ENCODE measurements at regions not wholly inside any gene's neighbourhood (a gene's known extent, or its start where the extent isn't known, plus 50 kb on each side); places are given as distances from the start of the nearest gene placed in this dataset.

DNA sequence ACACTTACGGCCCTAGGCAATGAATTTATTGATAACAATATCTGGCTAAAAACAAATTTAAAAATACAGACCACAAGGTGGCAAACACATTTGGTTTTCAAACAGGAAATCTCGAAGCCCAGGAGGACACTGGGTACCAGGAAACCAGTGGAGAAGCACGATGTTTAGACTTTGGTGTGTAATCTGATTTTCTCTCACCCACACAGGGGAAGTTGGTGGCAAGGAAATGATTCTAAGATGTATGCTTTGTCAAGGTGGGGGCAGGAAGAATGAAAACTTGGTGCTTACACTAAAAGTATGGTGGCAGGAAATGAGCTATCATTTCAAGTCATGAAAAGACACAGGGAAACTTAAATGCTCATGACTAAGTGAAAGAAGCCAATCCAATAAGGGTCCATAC lies 113.2 kb upstream of the ANKRD1 start:
- Histone ChIP-seq H3K9me3 (ENCODE audit: control extremely low read depth in 1 of 3, control insufficient read depth in 2 of 3, insufficient read depth in 1 of 3, low read length in 2 of 3) (no peaks in the 10 kb centered on the region), H3K36me3 (replicated peaks in 1 of 2; ENCODE audit: control extremely low read depth in 1 of 2, control insufficient read depth in 1 of 2, extremely low read depth in 1 of 2, insufficient read depth in 2 of 2, low read length in 1 of 2) (no peaks in the 10 kb centered on the region), H3K27me3 (replicated peaks in 1 of 4; ENCODE audit: control extremely low read depth in 1 of 4, control insufficient read depth in 3 of 4, insufficient read depth in 4 of 4, low read length in 3 of 4) (no peaks in the 10 kb centered on the region), H3K4me1 (ENCODE audit: control insufficient read depth in 2 of 2, insufficient read depth in 2 of 2, low read length in 2 of 2) (peaks cover 2 to 5% of the 10 kb centered on the region in 2 donors), H3K4me3 (ENCODE audit: control extremely low read depth in 1 of 5, extremely low read depth in 1 of 5, insufficient read depth in 1 of 5, low read depth in 2 of 5, low read length in 4 of 5) (no peak overlapping the region), H3K9ac (ENCODE audit: low read length) (no peak overlapping the region), H3K4me2 (replicated peaks; ENCODE audit: low read depth, low read length, poor library complexity, severe bottlenecking) (no peak overlapping the region), H3K27ac (ENCODE audit: low read length in 2 of 2) (no peak overlapping the region), H4K20me1 (ENCODE audit: control insufficient read depth, insufficient read depth, low read length, poor library complexity, severe bottlenecking) (no peaks in the 10 kb centered on the region), H2AFZ (ENCODE audit: insufficient read depth, low read depth, low read length, poor library complexity, severe bottlenecking) (peak overlapping the region; percentile 34), H3K79me2 (ENCODE audit: control insufficient read depth, insufficient read depth, low read length) (no peaks in the 10 kb centered on the region)
- TF ChIP-seq CTCF (IDR thresholded peaks at IDR 0.05) (no peak), EZH2 (IDR thresholded peaks at IDR 0.05; ENCODE audit: borderline replicate concordance, insufficient read depth, low read depth, low read length, poor library complexity, severe bottlenecking) (no peak)
- CTCF ChIA-PET = no interaction called here
- H3K9me3 Mint-ChIP-seq (ENCODE audit: insufficient read depth) = no peaks in the 10 kb centered on the region
- DNase-seq (no peak), ATAC-seq (ENCODE audit: low read depth) (no peak)
- no CpG with 5 or more reads among the region's 3 CpGs for WGBS (ENCODE audit: insufficient coverage)
- POLR2A ChIA-PET = no interaction called here
- H3K27me3 Mint-ChIP-seq = no peaks in the 10 kb centered on the region
- H3K4me3 Mint-ChIP-seq = no peak overlapping the region
- H3K4me1 Mint-ChIP-seq = peaks cover 8% of the 10 kb centered on the region
- intact Hi-C loops (cut with micrococcal nuclease) = no loop called here
- H3K27ac Mint-ChIP-seq = no peak overlapping the region

DNA sequence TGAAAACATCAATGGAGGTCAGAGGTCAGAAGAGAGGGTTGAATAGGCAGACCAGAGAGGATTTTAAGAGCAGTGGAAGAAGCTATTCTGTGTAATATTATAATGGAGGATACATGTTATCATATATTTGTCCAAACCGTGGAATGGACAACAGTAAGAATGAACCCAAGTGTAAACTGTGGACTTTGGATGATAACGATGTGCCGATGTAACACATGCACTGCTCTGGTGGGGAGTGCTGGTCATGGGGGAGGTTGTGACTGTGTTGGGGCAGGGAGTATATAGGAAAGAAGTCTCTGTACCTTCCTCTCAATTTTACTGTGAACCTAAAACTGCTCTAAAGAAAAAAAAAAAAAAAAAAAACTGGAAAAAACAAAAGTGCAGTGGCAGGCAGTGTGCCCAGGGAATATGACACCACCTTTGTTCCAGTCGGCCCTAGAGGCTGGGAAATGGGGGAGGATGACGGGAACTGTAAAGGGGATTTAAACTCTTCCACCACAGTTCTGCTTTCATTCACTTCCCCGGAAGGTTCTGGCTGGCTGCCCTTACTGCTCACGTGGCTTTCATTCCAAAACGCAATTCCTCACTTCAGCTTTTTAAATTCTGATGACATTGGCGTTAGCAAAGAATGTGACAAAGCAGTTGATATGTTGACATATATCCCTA lies 113.7 kb upstream of the ANKRD1 start:
- WGBS (ENCODE audit: insufficient coverage) = 93% methylated on average over 3 of the region's 9 CpGs
- Histone ChIP-seq H3K79me2 (ENCODE audit: control insufficient read depth, insufficient read depth, low read length) (no peaks in the 10 kb centered on the region), H3K4me3 (ENCODE audit: control extremely low read depth in 1 of 5, extremely low read depth in 1 of 5, insufficient read depth in 1 of 5, low read depth in 2 of 5, low read length in 4 of 5) (no peak overlapping the region), H3K36me3 (replicated peaks in 1 of 2; ENCODE audit: control extremely low read depth in 1 of 2, control insufficient read depth in 1 of 2, extremely low read depth in 1 of 2, insufficient read depth in 2 of 2, low read length in 1 of 2) (no peaks in the 10 kb centered on the region), H3K4me1 (ENCODE audit: control insufficient read depth in 2 of 2, insufficient read depth in 2 of 2, low read length in 2 of 2) (peaks cover 2 to 5% of the 10 kb centered on the region in 2 donors), H3K9me3 (ENCODE audit: control extremely low read depth in 1 of 3, control insufficient read depth in 2 of 3, insufficient read depth in 1 of 3, low read length in 2 of 3) (no peaks in the 10 kb centered on the region), H3K4me2 (replicated peaks; ENCODE audit: low read depth, low read length, poor library complexity, severe bottlenecking) (no peak overlapping the region), H2AFZ (ENCODE audit: insufficient read depth, low read depth, low read length, poor library complexity, severe bottlenecking) (no peak overlapping the region), H3K27me3 (replicated peaks in 1 of 4; ENCODE audit: control extremely low read depth in 1 of 4, control insufficient read depth in 3 of 4, insufficient read depth in 4 of 4, low read length in 3 of 4) (no peaks in the 10 kb centered on the region), H4K20me1 (ENCODE audit: control insufficient read depth, insufficient read depth, low read length, poor library complexity, severe bottlenecking) (no peaks in the 10 kb centered on the region), H3K9ac (ENCODE audit: low read length) (no peak overlapping the region), H3K27ac (ENCODE audit: low read length in 2 of 2) (no peak overlapping the region)
- intact Hi-C loops (cut with micrococcal nuclease) = no loop called here
- no peaks in the 10 kb centered on the region for H3K9me3 Mint-ChIP-seq (ENCODE audit: insufficient read depth)
- ChIA-PET POLR2A (no interaction called here), CTCF (interaction anchor here (1.3 kb wide), 1 partner anchor 29 kb away, joined by 6 read pairs; no protein-coding TSS in a partner anchor)
- TF ChIP-seq CTCF (IDR thresholded peaks at IDR 0.05) = no peak
- TF ChIP-seq EZH2 (IDR thresholded peaks at IDR 0.05; ENCODE audit: borderline replicate concordance, insufficient read depth, low read depth, low read length, poor library complexity, severe bottlenecking) = no peak
- no peaks in the 10 kb centered on the region for H3K27me3 Mint-ChIP-seq
- H3K4me3 Mint-ChIP-seq = no peak overlapping the region
- DNase-seq (no peak), ATAC-seq (ENCODE audit: low read depth) (no peak)
- H3K4me1 Mint-ChIP-seq = peaks cover 8% of the 10 kb centered on the region
- H3K27ac Mint-ChIP-seq = no peak overlapping the region

Data from B cell (primary cell).